K562 (cell line): ENCODE measurements at regions not wholly inside any gene's neighbourhood (a gene's known extent, or its start where the extent isn't known, plus 50 kb on each side); places are given as distances from the start of the nearest gene placed in this dataset.

Experiments used
- ATAC-seq: fragments of 200-7000 bp; cut with Tn5 transposase; 3 replicates; pipeline ENCODE4 v1.9.1; 2020; ENCODE audit warnings: moderate library complexity
- BruUV-seq: library from RNA; stranded (reverse); fragments of 400-500 nt; replicated peaks from 2 replicates; lab custom pipeline; 2021; lab: Mats Ljungman, UMichigan
- CTCF ChIA-PET: fragments of 300-600 bp; formaldehyde crosslinking; extraction: SDS; loops from one replicate; lab custom pipeline; 2021; ENCODE audit warnings: low intra/inter-chr PET ratio; lab: Yijun Ruan, JAX
- POLR2A ChIA-PET: fragments of 300-600, 350-650 bp; sonication (Branson Sonifier 250); formaldehyde crosslinking; extraction: SDS; loops from one replicate; lab custom pipeline; 2021; ENCODE audit warnings: antibody characterized with exemption, inconsistent platforms; lab: Yijun Ruan, JAX
- DNase-seq, 4 experiments: peaks; one replicate each; pipeline versions ENCODE4 v3.0.0 to v3.0.0-alpha.2; 2011 to 2018; ENCODE audit warnings: low spot score in 3 of 4, mixed read lengths in 3 of 4; ENCODE audit errors: extremely low read depth in 1 of 4
- FAIRE-seq: peaks from 2 replicates; lab custom pipeline; 2011; peaks lifted over from hg19 to GRCh38; lab: Jason Lieb, UNC
- H2AFZ ChIP-seq: 2 replicates; pipeline ENCODE4 v1.6.0; 2011; ENCODE audit warnings: low read depth, low read length, control low read depth, inconsistent platforms
- H3K27ac ChIP-seq: fragments of 200-600 bp; 3 replicates; pipeline ENCODE4 v1.8.0; 2011; ENCODE audit warnings: low read depth, mild to moderate bottlenecking, control low read depth, inconsistent platforms, low read length, moderate library complexity, mixed read lengths; ENCODE audit errors: extremely low read depth
- H3K27me3 ChIP-seq, 2 experiments: fragments of 300-600 bp in 1 of 2; 2 replicates in 1 of 2; 3 replicates in 1 of 2; pipeline versions ENCODE4 v1.6.0 to v1.8.0; 2011; ENCODE audit warnings: inconsistent platforms in 2 of 2, low read length in 2 of 2, mild to moderate bottlenecking in 1 of 2, mixed read lengths in 1 of 2, moderate library complexity in 1 of 2; ENCODE audit not compliant: control insufficient read depth in 2 of 2, insufficient read depth in 2 of 2
- H3K36me3 ChIP-seq: fragments of 300-600 bp; 3 replicates; pipeline ENCODE4 v1.8.0; 2011; ENCODE audit warnings: mild to moderate bottlenecking, low read length, inconsistent platforms; ENCODE audit not compliant: control insufficient read depth, insufficient read depth
- H3K4me1 ChIP-seq, 2 experiments: fragments of 200-600 bp in 1 of 2; replicated peaks in 1 of 2; 2 replicates in 1 of 2; 3 replicates in 1 of 2; pipeline versions ENCODE4 v1.5.1 to v1.8.0; 2011; ENCODE audit warnings: inconsistent platforms in 2 of 2, low read length in 2 of 2, mild to moderate bottlenecking in 1 of 2, mixed read lengths in 1 of 2, moderate library complexity in 1 of 2; ENCODE audit not compliant: control insufficient read depth in 2 of 2, insufficient read depth in 2 of 2
- H3K4me2 ChIP-seq: 2 replicates; pipeline ENCODE4 v1.6.1; 2011; ENCODE audit warnings: low read length, control low read depth, inconsistent platforms, mixed read lengths; ENCODE audit not compliant: insufficient read depth
- H3K4me3 ChIP-seq: fragments of 200-600 bp; sonication (generic), shearing (Covaris generic); 2 replicates; pipeline ENCODE4 v1.5.1; 2016; ENCODE audit warnings: control low read depth, inconsistent platforms
- H3K79me2 ChIP-seq: fragments of 200-600 bp; 3 replicates; pipeline ENCODE4 v1.8.0; 2011; ENCODE audit warnings: low read length, inconsistent platforms; ENCODE audit not compliant: control insufficient read depth, insufficient read depth
- H3K9ac ChIP-seq, 2 experiments: 2 replicates each; pipeline versions ENCODE4 v1.6.0 to v1.6.1; 2011; ENCODE audit warnings: low read depth in 2 of 2, low read length in 2 of 2, control low read depth in 1 of 2, inconsistent platforms in 1 of 2, mild to moderate bottlenecking in 1 of 2, mixed read lengths in 1 of 2; ENCODE audit not compliant: insufficient read depth in 1 of 2
- H3K9me1 ChIP-seq: one replicate; pipeline ENCODE4 v1.6.0; 2011; ENCODE audit warnings: inconsistent platforms, mild to moderate bottlenecking, low read length, moderate library complexity; ENCODE audit not compliant: control insufficient read depth, insufficient read depth
- H3K9me3 ChIP-seq: replicated peaks from 2 replicates; pipeline ENCODE4 v1.5.1; 2011; ENCODE audit warnings: low read depth, low read length, inconsistent platforms; ENCODE audit not compliant: control insufficient read depth, insufficient read depth
- H4K20me1 ChIP-seq: replicated peaks from 2 replicates; pipeline ENCODE4 v1.6.1; 2011; ENCODE audit warnings: low read length, inconsistent platforms, mixed read lengths; ENCODE audit not compliant: control insufficient read depth, insufficient read depth
- ZBTB11 ChIP-seq, 3 experiments: fragments of 200-800 bp in 1 of 3; fragments of 250-450 bp in 1 of 3; fragments of 450-650 bp in 1 of 3; sonication (Bioruptor Pico) in 1 of 3; sonication (Bioruptor generic) in 1 of 3; formaldehyde crosslinking in 1 of 3; IDR thresholded peaks; 2 replicates each; pipeline versions ENCODE4 v1.6.1 to v1.8.0; 2016 to 2022; ENCODE audit warnings: mild to moderate bottlenecking in 2 of 3, missing genetic modification characterization in 2 of 3, missing compliant biosample characterization in 1 of 3, moderate library complexity in 1 of 3
- ZNF311 ChIP-seq: fragments of 250-450 bp; sonication (Bioruptor Pico); IDR thresholded peaks from 2 replicates; pipeline ENCODE4 v1.4.0; 2020; ENCODE audit warnings: mild to moderate bottlenecking, moderate library complexity
- WGBS: fragments of 100-300 bp; shearing (Covaris generic); methylation state at CpG from one replicate; pipeline ENCODE4 v1.1.6; 2016; ENCODE audit warnings: low coverage, mixed read lengths; ENCODE audit not compliant: insufficient coverage; ENCODE audit errors: missing lambda C conversion rate; 5-methylcytosine and 5-hydroxymethylcytosine counted together
- in situ Hi-C: fragments of 300-500 bp; cut with MboI; formaldehyde crosslinking; loops from 4 replicates; pipeline ENCODE4 v1.15.0; 2018; ENCODE audit warnings: inconsistent platforms, mixed read lengths
- intact Hi-C: fragments of 100-400 bp; cut with micrococcal nuclease; formaldehyde crosslinking; loops from 2 replicates; pipeline ENCODE4 v1.14.2; 2022
- TF ChIP-seq, protein P1 (sequence below): fragments of 450-650 bp; IDR thresholded peaks from 2 replicates; pipeline ENCODE4 v1.6.1; 2016; ENCODE audit warnings: borderline replicate concordance

DNA sequence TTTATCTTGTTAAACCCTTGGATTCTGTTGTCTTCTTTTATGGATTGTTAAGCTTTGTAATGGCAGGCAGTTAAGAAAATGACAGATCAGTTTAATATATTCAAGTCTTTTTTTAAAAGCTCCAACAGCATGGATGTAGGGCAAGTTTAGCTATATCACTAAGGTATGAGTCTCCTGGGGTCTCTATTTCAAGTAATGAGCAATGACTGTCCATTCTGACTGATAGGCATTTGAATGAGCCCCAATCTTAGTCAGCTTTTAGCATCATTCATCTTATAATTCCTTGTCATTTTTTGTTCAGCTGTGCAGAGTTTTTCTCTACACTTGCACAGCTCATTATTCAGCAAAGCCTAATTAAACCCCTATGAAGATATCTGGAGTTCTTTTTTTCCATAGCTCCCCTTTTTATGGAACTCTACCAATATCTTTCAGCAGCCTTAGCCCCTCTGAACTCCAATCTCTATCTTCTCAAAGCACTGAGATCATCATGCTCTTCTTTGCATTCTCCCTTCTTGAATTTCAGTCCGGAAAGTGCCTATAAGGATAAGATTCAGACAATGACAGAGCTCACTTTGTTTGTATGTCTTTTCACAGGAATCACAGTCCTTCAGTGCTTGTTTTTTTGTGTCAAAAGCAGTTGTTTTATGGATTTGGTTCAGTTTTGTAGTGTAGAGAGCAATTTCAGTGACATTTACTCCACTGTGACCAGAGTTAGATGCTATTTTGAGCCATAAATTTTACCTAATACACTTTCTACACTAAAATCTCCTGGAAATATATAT is 97.2 kb upstream of the DOK5 start:
- no TSS peak for BruUV-seq
- POLR2A ChIA-PET = interaction anchor here (0.6 kb wide), 1 partner anchor 25 kb away, joined by 3 read pairs; no protein-coding TSS in a partner anchor
- H3K27me3 ChIP-seq = no peaks in the 10 kb centered on the region
- no peaks in the 10 kb centered on the region for H3K9me3 ChIP-seq
- no peak overlapping the region for H3K4me3 ChIP-seq
- FAIRE-seq (no peak), DNase-seq (no peak)
- H3K36me3 ChIP-seq = no peaks in the 10 kb centered on the region
- no peaks in the 10 kb centered on the region for H3K4me1 ChIP-seq
- CTCF ChIA-PET = no interaction called here
- in situ Hi-C loops = no loop called here
- H3K9me1 ChIP-seq = no peaks in the 10 kb centered on the region
- no peak overlapping the region for H3K27ac ChIP-seq
- H3K9ac ChIP-seq = no peak overlapping the region
- H4K20me1 ChIP-seq = no peaks in the 10 kb centered on the region
- 0% methylated on average over 1 of the region's 1 CpG for WGBS
- intact Hi-C loops = no loop called here
- H3K79me2 ChIP-seq = no peaks in the 10 kb centered on the region
- TF ChIP-seq ZNF311 (no peak), ZBTB11 (CRISPR knock-in tag; IDR thresholded peaks at IDR 0.05) (peak in 1 of 3 experiments; percentile 79; a peak in 2 of 6 replicates)
- TF ChIP-seq, protein P1, sequence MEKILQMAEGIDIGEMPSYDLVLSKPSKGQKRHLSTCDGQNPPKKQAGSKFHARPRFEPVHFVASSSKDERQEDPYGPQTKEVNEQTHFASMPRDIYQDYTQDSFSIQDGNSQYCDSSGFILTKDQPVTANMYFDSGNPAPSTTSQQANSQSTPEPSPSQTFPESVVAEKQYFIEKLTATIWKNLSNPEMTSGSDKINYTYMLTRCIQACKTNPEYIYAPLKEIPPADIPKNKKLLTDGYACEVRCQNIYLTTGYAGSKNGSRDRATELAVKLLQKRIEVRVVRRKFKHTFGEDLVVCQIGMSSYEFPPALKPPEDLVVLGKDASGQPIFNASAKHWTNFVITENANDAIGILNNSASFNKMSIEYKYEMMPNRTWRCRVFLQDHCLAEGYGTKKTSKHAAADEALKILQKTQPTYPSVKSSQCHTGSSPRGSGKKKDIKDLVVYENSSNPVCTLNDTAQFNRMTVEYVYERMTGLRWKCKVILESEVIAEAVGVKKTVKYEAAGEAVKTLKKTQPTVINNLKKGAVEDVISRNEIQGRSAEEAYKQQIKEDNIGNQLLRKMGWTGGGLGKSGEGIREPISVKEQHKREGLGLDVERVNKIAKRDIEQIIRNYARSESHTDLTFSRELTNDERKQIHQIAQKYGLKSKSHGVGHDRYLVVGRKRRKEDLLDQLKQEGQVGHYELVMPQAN = no peak
- TF ChIP-seq, all 486 proteins: peak for 1
- ATAC-seq = no peak
- Histone ChIP-seq H2AFZ (no peak overlapping the region), H3K4me2 (no peak overlapping the region)
